ENCODE measurements at regions not wholly inside any gene's neighbourhood (a gene's known extent, or its start where the extent isn't known, plus 50 kb on each side); places are given as distances from the start of the nearest gene placed in this dataset.
"Not testable (repeated sequence)": the region's sequence is repeated elsewhere in the genome, so short reads cannot be mapped to it uniquely, and the experiment has no call there.

GRCh38 chr21:35512346-35512745 is 463.2 kb upstream of the RUNX1 start:
- DNase-seq = no peak

GRCh38 chr21:35511696-35512162 is 462.6 kb upstream of the RUNX1 start:
- DNase-seq = no peak

GRCh38 chr21:35510957-35511695 is 462.0 kb upstream of the RUNX1 start:
- DNase-seq = no peak

- DNase-seq = no peak
Measured at GRCh38 chr21:35510294-35510693, 461.2 kb upstream of the RUNX1 start.

GRCh38 chr21:35509001-35509704 is 460.1 kb upstream of the RUNX1 start:
- DNase-seq = no peak

- peak; percentile 62 for DNase-seq
Measured at GRCh38 chr21:35508139-35508888, 459.2 kb upstream of the RUNX1 start.

GRCh38 chr21:35507181-35507759 is 458.2 kb upstream of the RUNX1 start:
- DNase-seq = no peak

- no peak for DNase-seq
Measured at GRCh38 chr21:35506771-35507170, 457.7 kb upstream of the RUNX1 start.

- DNase-seq = no peak
Measured at GRCh38 chr21:35506352-35506751, 457.2 kb upstream of the RUNX1 start.

GRCh38 chr21:35504951-35505466 is 455.9 kb upstream of the RUNX1 start:
- DNase-seq = no peak

GRCh38 chr21:35504277-35504676 is 455.2 kb upstream of the RUNX1 start:
- no peak for DNase-seq

- no peak for DNase-seq
Measured at GRCh38 chr21:35503671-35504070, 454.6 kb upstream of the RUNX1 start.

GRCh38 chr21:35502821-35503220 is 453.7 kb upstream of the RUNX1 start:
- DNase-seq = no peak

- not testable (repeated sequence) for DNase-seq
Measured at GRCh38 chr21:35497522-35497921, 448.4 kb upstream of the RUNX1 start.

GRCh38 chr21:35491920-35492678 is 443.0 kb upstream of the RUNX1 start:
- DNase-seq = no peak

GRCh38 chr21:35491114-35491513 is 442.0 kb upstream of the RUNX1 start:
- DNase-seq = no peak

- no peak for DNase-seq
Measured at GRCh38 chr21:35489389-35489980, 440.4 kb upstream of the RUNX1 start.

GRCh38 chr21:35488946-35489345 is 439.8 kb upstream of the RUNX1 start:
- DNase-seq = no peak

- DNase-seq = no peak
Measured at GRCh38 chr21:35485364-35485763, 436.3 kb upstream of the RUNX1 start.

- DNase-seq = no peak
Measured at GRCh38 chr21:35484851-35485250, 435.7 kb upstream of the RUNX1 start.

- DNase-seq = no peak
Measured at GRCh38 chr21:35484032-35484431, 434.9 kb upstream of the RUNX1 start.

All from NCI-H82 (cell line).